GM12891 (cell line): ENCODE measurements at regions not wholly inside any gene's neighbourhood (a gene's known extent, or its start where the extent isn't known, plus 50 kb on each side); places are given as distances from the start of the nearest gene placed in this dataset.

Experiments
- PAX5 ChIP-seq: IDR thresholded peaks from 2 replicates; pipeline ENCODE4 v1.6.1; 2011; ENCODE audit warnings: low read length, moderate library complexity, mild to moderate bottlenecking; ENCODE audit not compliant: insufficient read depth, severe bottlenecking
- POLR2A ChIP-seq: IDR thresholded peaks from 2 replicates; pipeline ENCODE4 v1.6.1; 2011; ENCODE audit warnings: low read depth, low read length, control low read depth
- POLR2AphosphoS5 ChIP-seq: IDR thresholded peaks from 2 replicates; pipeline ENCODE4 v1.6.1; 2011; ENCODE audit warnings: low read depth, low read length, control low read depth
- SPI1 ChIP-seq: IDR thresholded peaks from 2 replicates; pipeline ENCODE4 v1.6.1; 2011; ENCODE audit warnings: low read depth, low read length, control low read depth
- TAF1 ChIP-seq: IDR thresholded peaks from 2 replicates; pipeline ENCODE4 v1.6.1; 2011; ENCODE audit warnings: low read depth, low read length, control low read depth

DNA sequence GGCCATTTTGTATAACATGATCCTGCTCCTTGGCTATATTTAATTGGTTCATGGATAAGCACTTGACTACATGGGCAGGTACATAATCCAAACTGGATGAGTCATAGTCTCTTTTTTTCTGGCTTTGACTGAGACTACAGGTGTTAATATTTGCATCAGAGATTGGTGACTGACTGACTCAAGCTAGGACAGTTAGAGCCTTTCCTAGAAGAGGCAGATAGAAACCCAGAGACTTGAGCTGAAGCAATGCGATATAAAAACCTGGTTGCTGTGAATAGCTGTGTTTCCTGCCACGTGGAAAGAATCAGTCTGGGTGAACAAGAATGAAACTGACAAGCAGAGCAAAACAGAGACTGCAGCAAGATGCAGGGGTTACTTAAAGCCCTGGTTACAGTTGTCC lies 81.0 kb downstream of the SAMD9 start:
- TF ChIP-seq POLR2A (no peak), POLR2AphosphoS5 (no peak), PAX5 (no peak), TAF1 (no peak), SPI1 (no peak)
